ENCODE measurements at regions not wholly inside any gene's neighbourhood (a gene's known extent, or its start where the extent isn't known, plus 50 kb on each side); places are given as distances from the start of the nearest gene placed in this dataset.

- DNase-seq (ENCODE audit: low read depth, low spot score), result no peak
- peaks cover 21% of the 10 kb centered on the region for H3K9me3 ChIP-seq (ENCODE audit: control insufficient read depth, insufficient read depth, low read length)
- no peak overlapping the region for H3K4me3 ChIP-seq (ENCODE audit: low read depth, low read length)
- ChIA-PET CTCF (no interaction called here), POLR2A (interaction anchor here (0.9 to 1.6 kb wide), 5 partner anchors 18 to 77 kb away, joined by 3 to 16 read pairs (median 6); no protein-coding TSS in a partner anchor)
- H3K27ac ChIP-seq (ENCODE audit: low read depth, low read length), result peak overlapping the region; percentile 78
- no peak for TF ChIP-seq CTCF (IDR thresholded peaks at IDR 0.05; ENCODE audit: low read depth, low read length)
- H3K27me3 ChIP-seq (ENCODE audit: control insufficient read depth, insufficient read depth, low read length), result no peaks in the 10 kb centered on the region
Observed at GRCh38 chr9:134533850-134534588, 107.6 kb upstream of the COL5A1 start.

- POLR2A ChIA-PET, result interaction anchor here (0.9 to 1.6 kb wide), 5 partner anchors 17 to 78 kb away, joined by 3 to 16 read pairs (median 6); no protein-coding TSS in a partner anchor
- H3K4me3 ChIP-seq (ENCODE audit: low read depth, low read length), result no peak overlapping the region
- TF ChIP-seq CTCF (IDR thresholded peaks at IDR 0.05; ENCODE audit: low read depth, low read length), result no peak
- DNase-seq (ENCODE audit: low read depth, low spot score), result no peak
- peaks cover 21% of the 10 kb centered on the region for H3K9me3 ChIP-seq (ENCODE audit: control insufficient read depth, insufficient read depth, low read length)
- peak overlapping the region; percentile 78 for H3K27ac ChIP-seq (ENCODE audit: low read depth, low read length)
- no peaks in the 10 kb centered on the region for H3K27me3 ChIP-seq (ENCODE audit: control insufficient read depth, insufficient read depth, low read length)
- CTCF ChIA-PET, result no interaction called here
Observed at GRCh38 chr9:134534661-134535080, 106.9 kb upstream of the COL5A1 start.

GRCh38 chr9:134535171-134535570 lies 106.4 kb upstream of the COL5A1 start:
- POLR2A ChIA-PET, result interaction anchor here (1.4 to 1.6 kb wide), 3 partner anchors 32 to 79 kb away, joined by 6 to 16 read pairs (median 7); no protein-coding TSS in a partner anchor
- Histone ChIP-seq H3K27ac (ENCODE audit: low read depth, low read length) (no peak overlapping the region), H3K4me3 (ENCODE audit: low read depth, low read length) (no peak overlapping the region), H3K27me3 (ENCODE audit: control insufficient read depth, insufficient read depth, low read length) (no peaks in the 10 kb centered on the region), H3K9me3 (ENCODE audit: control insufficient read depth, insufficient read depth, low read length) (peaks cover 21% of the 10 kb centered on the region)
- CTCF ChIA-PET, result no interaction called here
- no peak for TF ChIP-seq CTCF (IDR thresholded peaks at IDR 0.05; ENCODE audit: low read depth, low read length)
- DNase-seq (ENCODE audit: low read depth, low spot score), result no peak

GRCh38 chr9:134536101-134536900 lies 105.3 kb upstream of the COL5A1 start:
- TF ChIP-seq CTCF (IDR thresholded peaks at IDR 0.05; ENCODE audit: low read depth, low read length), result no peak
- Histone ChIP-seq H3K9me3 (ENCODE audit: control insufficient read depth, insufficient read depth, low read length) (peaks cover 25% of the 10 kb centered on the region), H3K27me3 (ENCODE audit: control insufficient read depth, insufficient read depth, low read length) (no peaks in the 10 kb centered on the region), H3K4me3 (ENCODE audit: low read depth, low read length) (no peak overlapping the region), H3K27ac (ENCODE audit: low read depth, low read length) (no peak overlapping the region)
- no peak for DNase-seq (ENCODE audit: low read depth, low spot score)
- ChIA-PET POLR2A (interaction anchor here (0.5 to 1.4 kb wide), 4 partner anchors 44 to 316 kb away, joined by 4 to 8 read pairs (median 4); no protein-coding TSS in a partner anchor), CTCF (no interaction called here)

Measured in AG04450 (cell line).